Vagina (tissue), 2 donors: ENCODE measurements at regions not wholly inside any gene's neighbourhood (a gene's known extent, or its start where the extent isn't known, plus 50 kb on each side); places are given as distances from the start of the nearest gene placed in this dataset.

Source experiments
- DNase-seq, 2 donors: peaks; one replicate each; pipeline ENCODE4 v3.0.0-alpha.2; 2017; ENCODE audit errors: extremely low spot score in 2 of 2
- H3K27ac ChIP-seq: fragments of 200-600 bp; sonication (generic); one replicate; pipeline ENCODE4 v1.5.1; 2019
- H3K27me3 ChIP-seq: fragments of 200-600 bp; sonication (generic); one replicate; pipeline ENCODE4 v1.5.1; 2019
- H3K36me3 ChIP-seq, 2 donors: fragments of 200-600 bp; sonication (generic); one replicate each; pipeline ENCODE4 v1.5.1; 2017 to 2019
- H3K4me1 ChIP-seq: fragments of 200-600 bp; sonication (generic); one replicate; pipeline ENCODE4 v1.5.1; 2019
- H3K4me3 ChIP-seq, 2 donors: fragments of 200-600 bp; sonication (generic); 1 replicate in 1 of 2; 2 replicates in 1 of 2; pipeline ENCODE4 v1.5.1; 2016 to 2019
- H3K9me3 ChIP-seq: fragments of 200-600 bp; sonication (generic); one replicate; pipeline ENCODE4 v1.5.1; 2019
- POLR2A ChIP-seq, 2 donors: fragments of 450-650 bp; IDR thresholded peaks; one replicate each; pipeline ENCODE4 v1.6.1; 2017; ENCODE audit warnings: antibody characterized with exemption in 2 of 2, mild to moderate bottlenecking in 2 of 2, moderate library complexity in 2 of 2
- POLR2AphosphoS5 ChIP-seq, 2 donors: sonication (generic); formaldehyde crosslinking; IDR thresholded peaks; one replicate each; pipeline ENCODE4 v1.9.0; 2017; ENCODE audit warnings: antibody characterized with exemption in 2 of 2, mild to moderate bottlenecking in 2 of 2, low read depth in 1 of 2; ENCODE audit not compliant: insufficient read depth in 1 of 2
- intact Hi-C: fragments of 100-400 bp; cut with DNase I; formaldehyde crosslinking; loops from one replicate; pipeline ENCODE4 v1.15.1; 2023
- TF ChIP-seq, protein P1 (sequence below), 3 experiments: fragments of 450-650 bp in 2 of 3; fragments of 200-600 bp in 1 of 3; sonication (generic) in 1 of 3; IDR thresholded peaks; one replicate each; pipeline ENCODE4 v1.5.1; 2017 to 2019; ENCODE audit warnings: antibody characterized with exemption in 3 of 3, mild to moderate bottlenecking in 2 of 3, moderate library complexity in 2 of 3

DNA sequence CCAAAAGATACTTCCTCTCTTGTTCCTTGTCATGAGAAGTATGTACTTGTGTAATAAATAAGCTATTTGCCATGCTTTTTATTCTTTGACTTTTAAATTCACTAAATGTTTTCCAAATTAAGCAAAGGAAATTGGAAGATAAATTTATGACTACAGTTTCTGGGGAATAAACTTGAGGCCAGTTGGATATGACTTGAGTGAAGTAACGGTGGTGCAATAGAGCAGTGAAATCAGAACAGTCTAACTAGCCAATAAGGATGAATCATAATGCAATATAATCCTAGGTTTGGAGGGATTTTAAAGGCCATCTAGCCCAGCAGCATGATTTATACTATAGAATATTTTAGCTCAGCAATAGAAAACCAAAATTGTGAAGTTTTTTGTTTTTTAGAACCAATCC, 183.8 kb upstream of the TCF21 start:
- Histone ChIP-seq H3K27me3 (no peaks in the 10 kb centered on the region), H3K36me3 (no peaks in the 10 kb centered on the region), H3K27ac (no peak overlapping the region), H3K4me3 (no peak overlapping the region), H3K4me1 (peaks cover 8% of the 10 kb centered on the region), H3K9me3 (no peaks in the 10 kb centered on the region)
- intact Hi-C loops: no loop called here
- no peak for DNase-seq
- TF ChIP-seq POLR2AphosphoS5 (IDR thresholded peaks at IDR 0.05; ENCODE audit: insufficient read depth in 1 of 2, low read depth in 1 of 2) (peak in 1 of 2 donors; percentile 38), POLR2A (IDR thresholded peaks at IDR 0.05) (no peak)

DNA sequence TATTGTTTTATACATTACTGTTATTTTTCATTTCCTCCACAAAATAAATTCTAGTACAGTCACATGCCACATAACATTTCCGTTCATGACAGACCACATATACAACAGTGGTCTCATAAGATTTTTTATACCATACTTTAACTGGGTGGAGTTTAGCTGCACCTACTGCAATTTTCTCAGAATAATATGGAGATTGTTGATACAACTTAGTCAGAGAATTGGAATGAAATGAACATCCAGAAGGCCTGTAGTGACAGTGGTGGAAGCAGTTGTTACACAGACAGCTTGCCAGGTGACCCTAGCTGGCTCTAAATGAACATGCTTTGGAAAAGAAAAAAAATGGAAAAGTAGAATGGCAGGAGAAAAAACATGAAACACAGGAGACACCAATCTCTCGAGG, 183.2 kb upstream of the TCF21 start:
- TF ChIP-seq POLR2A (IDR thresholded peaks at IDR 0.05): no peak
- no peak for TF ChIP-seq POLR2AphosphoS5 (IDR thresholded peaks at IDR 0.05; ENCODE audit: insufficient read depth in 1 of 2, low read depth in 1 of 2)
- TF ChIP-seq, protein P1, sequence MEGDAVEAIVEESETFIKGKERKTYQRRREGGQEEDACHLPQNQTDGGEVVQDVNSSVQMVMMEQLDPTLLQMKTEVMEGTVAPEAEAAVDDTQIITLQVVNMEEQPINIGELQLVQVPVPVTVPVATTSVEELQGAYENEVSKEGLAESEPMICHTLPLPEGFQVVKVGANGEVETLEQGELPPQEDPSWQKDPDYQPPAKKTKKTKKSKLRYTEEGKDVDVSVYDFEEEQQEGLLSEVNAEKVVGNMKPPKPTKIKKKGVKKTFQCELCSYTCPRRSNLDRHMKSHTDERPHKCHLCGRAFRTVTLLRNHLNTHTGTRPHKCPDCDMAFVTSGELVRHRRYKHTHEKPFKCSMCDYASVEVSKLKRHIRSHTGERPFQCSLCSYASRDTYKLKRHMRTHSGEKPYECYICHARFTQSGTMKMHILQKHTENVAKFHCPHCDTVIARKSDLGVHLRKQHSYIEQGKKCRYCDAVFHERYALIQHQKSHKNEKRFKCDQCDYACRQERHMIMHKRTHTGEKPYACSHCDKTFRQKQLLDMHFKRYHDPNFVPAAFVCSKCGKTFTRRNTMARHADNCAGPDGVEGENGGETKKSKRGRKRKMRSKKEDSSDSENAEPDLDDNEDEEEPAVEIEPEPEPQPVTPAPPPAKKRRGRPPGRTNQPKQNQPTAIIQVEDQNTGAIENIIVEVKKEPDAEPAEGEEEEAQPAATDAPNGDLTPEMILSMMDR (IDR thresholded peaks at IDR 0.05): no peak
- H3K36me3 ChIP-seq: no peaks in the 10 kb centered on the region
- no peak for DNase-seq
- H3K4me3 ChIP-seq: no peak overlapping the region
- H3K27me3 ChIP-seq: no peaks in the 10 kb centered on the region
- H3K9me3 ChIP-seq: no peaks in the 10 kb centered on the region
- intact Hi-C loops: no loop called here
- peaks cover 8% of the 10 kb centered on the region for H3K4me1 ChIP-seq
- H3K27ac ChIP-seq: no peak overlapping the region

DNA sequence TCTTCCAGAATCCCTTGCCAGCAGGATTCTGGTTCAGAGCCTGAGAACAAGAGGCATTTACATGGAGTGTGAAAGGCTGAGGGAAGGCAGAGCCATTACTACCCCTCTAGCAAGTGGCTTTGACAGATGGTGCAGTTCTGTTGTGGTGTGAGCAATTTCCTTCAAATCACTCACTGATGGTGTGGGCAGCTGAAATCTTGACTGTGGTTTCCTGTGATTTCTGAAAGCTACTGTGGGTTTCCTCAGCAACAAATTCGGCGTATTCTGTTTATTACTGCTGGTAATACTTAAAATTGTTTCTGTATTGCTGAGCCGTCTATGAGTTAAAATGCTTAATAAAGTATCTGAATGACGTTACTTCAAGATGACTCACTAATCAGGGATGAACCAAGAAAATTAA, 181.5 kb upstream of the TCF21 start:
- Histone ChIP-seq H3K4me1 (peaks cover 8% of the 10 kb centered on the region), H3K27ac (no peak overlapping the region), H3K4me3 (no peak overlapping the region), H3K9me3 (no peaks in the 10 kb centered on the region), H3K36me3 (no peaks in the 10 kb centered on the region), H3K27me3 (no peaks in the 10 kb centered on the region)
- intact Hi-C loops: no loop called here
- TF ChIP-seq POLR2A (IDR thresholded peaks at IDR 0.05): no peak
- TF ChIP-seq POLR2AphosphoS5 (IDR thresholded peaks at IDR 0.05; ENCODE audit: insufficient read depth in 1 of 2, low read depth in 1 of 2): no peak
- TF ChIP-seq, protein P1 (IDR thresholded peaks at IDR 0.05): no peak
- DNase-seq: no peak

DNA sequence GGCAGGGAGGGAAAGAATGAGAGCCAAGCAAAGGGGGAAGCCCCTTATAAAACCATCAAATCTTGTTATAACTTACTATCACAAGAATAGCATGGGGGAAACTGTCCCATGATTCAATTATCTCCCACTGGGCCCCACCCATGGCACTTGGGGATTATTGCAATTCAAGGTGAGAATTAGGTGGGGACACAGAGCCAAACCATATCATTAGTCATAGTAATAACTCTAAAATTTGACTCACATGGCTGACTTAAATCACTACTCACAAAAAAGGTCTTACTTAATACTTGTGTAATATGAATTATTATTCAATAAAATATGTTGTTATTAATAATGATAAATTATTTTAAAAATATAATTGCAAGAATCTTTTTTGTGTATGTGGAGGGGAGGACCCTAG, 178.1 kb upstream of the TCF21 start:
- Histone ChIP-seq H3K27ac (no peak overlapping the region), H3K4me3 (no peak overlapping the region), H3K4me1 (peaks cover 4% of the 10 kb centered on the region), H3K27me3 (no peaks in the 10 kb centered on the region), H3K36me3 (no peaks in the 10 kb centered on the region), H3K9me3 (no peaks in the 10 kb centered on the region)
- TF ChIP-seq POLR2AphosphoS5 (IDR thresholded peaks at IDR 0.05; ENCODE audit: insufficient read depth in 1 of 2, low read depth in 1 of 2): no peak
- TF ChIP-seq POLR2A (IDR thresholded peaks at IDR 0.05): no peak
- intact Hi-C loops: loop anchor here (5.0 kb wide), 1 partner anchor 1519 kb away; no protein-coding TSS in a partner anchor
- DNase-seq: no peak

DNA sequence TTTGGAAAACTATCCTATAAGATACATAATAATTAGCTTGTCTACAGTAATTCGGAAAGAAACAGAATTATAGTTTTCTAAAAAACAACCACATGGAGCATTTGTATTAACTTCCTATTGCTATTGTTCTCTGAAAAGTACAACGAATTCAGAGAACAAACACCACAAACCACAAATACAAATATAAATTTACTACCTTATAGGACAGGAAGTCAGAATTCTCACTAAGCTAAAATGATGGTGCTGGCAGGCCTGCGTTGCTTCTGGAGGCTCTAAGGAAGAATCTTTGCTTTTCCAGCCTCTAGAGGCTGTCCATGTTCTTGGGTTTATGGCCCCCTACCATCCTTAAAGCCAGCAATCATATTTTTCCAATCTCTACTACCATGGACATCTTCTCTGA, 173.6 kb upstream of the TCF21 start:
- intact Hi-C loops: no loop called here
- Histone ChIP-seq H3K4me3 (no peak overlapping the region), H3K9me3 (no peaks in the 10 kb centered on the region), H3K4me1 (no peaks in the 10 kb centered on the region), H3K36me3 (no peaks in the 10 kb centered on the region), H3K27me3 (no peaks in the 10 kb centered on the region), H3K27ac (no peak overlapping the region)
- TF ChIP-seq POLR2A (IDR thresholded peaks at IDR 0.05): no peak
- no peak for DNase-seq

DNA sequence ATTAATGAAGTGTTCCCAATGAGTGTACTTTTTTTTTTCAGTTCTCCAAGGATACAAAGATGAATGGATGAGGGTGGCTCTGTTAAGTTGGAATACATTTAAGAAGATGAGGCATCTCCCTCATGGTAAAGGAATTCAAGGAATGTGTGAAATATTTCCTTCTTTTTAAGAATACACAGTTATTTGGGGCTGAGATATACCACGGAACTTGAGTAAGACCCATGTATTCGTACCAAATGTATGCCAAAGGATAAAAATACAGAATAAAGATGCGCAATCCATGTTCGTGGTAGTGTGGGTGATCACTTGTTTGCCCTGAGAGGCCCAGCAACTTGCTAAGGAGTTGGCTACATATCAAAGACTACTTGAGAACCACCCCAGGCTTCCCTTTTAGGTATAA, 164.2 kb upstream of the TCF21 start:
- no peaks in the 10 kb centered on the region for H3K4me1 ChIP-seq
- no peak overlapping the region for H3K4me3 ChIP-seq
- H3K36me3 ChIP-seq: no peaks in the 10 kb centered on the region
- intact Hi-C loops: no loop called here
- TF ChIP-seq POLR2A (IDR thresholded peaks at IDR 0.05) (no peak), POLR2AphosphoS5 (IDR thresholded peaks at IDR 0.05; ENCODE audit: insufficient read depth in 1 of 2, low read depth in 1 of 2) (no peak)
- TF ChIP-seq, protein P1 (IDR thresholded peaks at IDR 0.05): no peak
- H3K27me3 ChIP-seq: no peaks in the 10 kb centered on the region
- DNase-seq: no peak
- H3K27ac ChIP-seq: no peak overlapping the region
- H3K9me3 ChIP-seq: no peaks in the 10 kb centered on the region

DNA sequence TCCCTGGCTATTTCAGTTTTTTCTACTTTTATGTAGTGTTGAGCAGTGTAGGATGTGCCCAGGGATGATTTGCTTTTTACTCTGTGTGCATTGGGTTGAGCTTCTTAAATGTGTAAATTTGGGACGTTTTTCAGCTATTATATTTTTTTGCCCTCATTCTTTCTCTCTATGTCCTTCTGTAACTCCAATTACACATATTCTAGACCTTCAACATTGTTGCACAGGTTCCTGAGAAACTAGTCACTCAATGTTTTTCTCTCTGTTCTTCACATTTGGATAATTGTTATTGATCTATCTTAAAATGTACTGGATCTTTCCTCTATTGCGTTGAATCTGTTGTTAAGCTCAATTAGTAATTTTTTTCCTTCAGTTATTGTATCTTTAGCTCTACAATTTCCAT, 162.7 kb upstream of the TCF21 start:
- Histone ChIP-seq H3K27ac (no peak overlapping the region), H3K9me3 (no peaks in the 10 kb centered on the region), H3K4me3 (no peak overlapping the region), H3K36me3 (no peaks in the 10 kb centered on the region), H3K4me1 (no peaks in the 10 kb centered on the region), H3K27me3 (no peaks in the 10 kb centered on the region)
- TF ChIP-seq POLR2A (IDR thresholded peaks at IDR 0.05) (no peak), POLR2AphosphoS5 (IDR thresholded peaks at IDR 0.05; ENCODE audit: insufficient read depth in 1 of 2, low read depth in 1 of 2) (no peak)
- TF ChIP-seq, protein P1 (IDR thresholded peaks at IDR 0.05): no peak
- DNase-seq: no peak
- intact Hi-C loops: no loop called here
